C4-2B (cell line): ENCODE measurements at regions not wholly inside any gene's neighbourhood (a gene's known extent, or its start where the extent isn't known, plus 50 kb on each side); places are given as distances from the start of the nearest gene placed in this dataset.

ENCODE experiments used
- ZFX ChIP-seq: fragments of 450-650 bp; IDR thresholded peaks from 2 replicates; pipeline ENCODE4 v1.6.1; 2017
- TF ChIP-seq, protein P1 (sequence below): fragments of 450-650 bp; conservative IDR thresholded peaks from 2 replicates; pipeline ENCODE4 v1.5.1; 2017; ENCODE audit warnings: mild to moderate bottlenecking

DNA sequence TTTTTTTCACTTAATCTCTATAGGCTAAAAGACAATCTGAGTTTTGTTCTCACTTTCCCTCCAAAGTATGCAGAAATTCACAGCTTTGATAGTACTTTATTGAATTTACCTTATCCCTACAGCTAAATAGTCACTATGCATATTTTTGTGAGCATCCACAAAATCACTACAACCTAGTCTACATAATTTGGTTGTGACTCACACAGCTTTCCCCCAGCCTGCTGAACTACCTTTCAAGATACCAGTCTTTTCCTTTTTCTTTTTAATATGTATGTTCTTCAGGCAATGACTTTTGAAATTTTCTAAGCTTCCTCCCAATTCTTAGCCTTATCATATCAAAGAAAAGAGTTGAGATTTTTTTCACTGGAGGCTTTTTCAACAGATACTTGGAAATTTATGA lies 347.3 kb upstream of the CDH6 start:
- TF ChIP-seq, protein P1, sequence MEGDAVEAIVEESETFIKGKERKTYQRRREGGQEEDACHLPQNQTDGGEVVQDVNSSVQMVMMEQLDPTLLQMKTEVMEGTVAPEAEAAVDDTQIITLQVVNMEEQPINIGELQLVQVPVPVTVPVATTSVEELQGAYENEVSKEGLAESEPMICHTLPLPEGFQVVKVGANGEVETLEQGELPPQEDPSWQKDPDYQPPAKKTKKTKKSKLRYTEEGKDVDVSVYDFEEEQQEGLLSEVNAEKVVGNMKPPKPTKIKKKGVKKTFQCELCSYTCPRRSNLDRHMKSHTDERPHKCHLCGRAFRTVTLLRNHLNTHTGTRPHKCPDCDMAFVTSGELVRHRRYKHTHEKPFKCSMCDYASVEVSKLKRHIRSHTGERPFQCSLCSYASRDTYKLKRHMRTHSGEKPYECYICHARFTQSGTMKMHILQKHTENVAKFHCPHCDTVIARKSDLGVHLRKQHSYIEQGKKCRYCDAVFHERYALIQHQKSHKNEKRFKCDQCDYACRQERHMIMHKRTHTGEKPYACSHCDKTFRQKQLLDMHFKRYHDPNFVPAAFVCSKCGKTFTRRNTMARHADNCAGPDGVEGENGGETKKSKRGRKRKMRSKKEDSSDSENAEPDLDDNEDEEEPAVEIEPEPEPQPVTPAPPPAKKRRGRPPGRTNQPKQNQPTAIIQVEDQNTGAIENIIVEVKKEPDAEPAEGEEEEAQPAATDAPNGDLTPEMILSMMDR: no peak
- TF ChIP-seq ZFX: no peak
